ENCODE measurements at regions not wholly inside any gene's neighbourhood (a gene's known extent, or its start where the extent isn't known, plus 50 kb on each side); places are given as distances from the start of the nearest gene placed in this dataset.

GRCh38 chr4:112818594-112818965 lies 181.6 kb downstream of the LARP7 start:
- Histone ChIP-seq H2AFZ (ENCODE audit: control insufficient read depth, low read length) (peak overlapping the region; percentile 82), H3K27ac (ENCODE audit: control insufficient read depth, insufficient read depth, low read length) (no peak overlapping the region), H3K9me1 (ENCODE audit: control insufficient read depth, extremely low read depth, insufficient read depth, low read length) (no peaks in the 10 kb centered on the region), H4K20me1 (ENCODE audit: control insufficient read depth, extremely low read depth, insufficient read depth, low read length) (no peaks in the 10 kb centered on the region), H3K9me3 (ENCODE audit: control insufficient read depth, low read depth, low read length) (no peaks in the 10 kb centered on the region), H3K4me2 (ENCODE audit: control insufficient read depth, extremely low read depth, insufficient read depth, low read depth, low read length) (peak overlapping the region; percentile 88), H3K4me1 (ENCODE audit: control insufficient read depth, extremely low read depth, insufficient read depth, low read length) (peaks cover 5% of the 10 kb centered on the region), H3K36me3 (ENCODE audit: control insufficient read depth in 2 of 2, extremely low read depth in 1 of 2, insufficient read depth in 2 of 2, low read length in 2 of 2) (no peaks in the 10 kb centered on the region), H3K27me3 (ENCODE audit: control insufficient read depth, extremely low read depth, insufficient read depth, low read length) (no peaks in the 10 kb centered on the region), H3K79me2 (ENCODE audit: control insufficient read depth, insufficient read depth, low read length) (no peaks in the 10 kb centered on the region), H3K9ac (ENCODE audit: control insufficient read depth, extremely low read depth, insufficient read depth, low read length) (peak overlapping the region; percentile 60), H3K4me3 (ENCODE audit: control insufficient read depth in 2 of 3, extremely low read depth in 1 of 3, insufficient read depth in 2 of 3, low read depth in 1 of 3, low read length in 3 of 3) (peak overlapping the region; percentile 38 to 60 (median 55))
- DNase-seq (ENCODE audit: low read depth, low spot score) (no peak), FAIRE-seq (no peak)
- dilution Hi-C loops (cut with MboI; ENCODE audit: extremely low pct_ligation_motif_present, low sequenced_read_pairs), result no loop called here
- TF ChIP-seq EZH2 (IDR thresholded peaks at IDR 0.05; ENCODE audit: low read length) (no peak), CTCF (optimal IDR thresholded peaks at IDR 0.05 in 1 of 3, IDR thresholded peaks at IDR 0.05 in 1 of 3, conservative IDR thresholded peaks at IDR 0.05 in 1 of 3; ENCODE audit: extremely low read depth in 1 of 3, insufficient read depth in 2 of 3, low read length in 3 of 3) (no peak)

- TF ChIP-seq CTCF (optimal IDR thresholded peaks at IDR 0.05 in 1 of 3, IDR thresholded peaks at IDR 0.05 in 1 of 3, conservative IDR thresholded peaks at IDR 0.05 in 1 of 3; ENCODE audit: extremely low read depth in 1 of 3, insufficient read depth in 2 of 3, low read length in 3 of 3) (no peak), EZH2 (IDR thresholded peaks at IDR 0.05; ENCODE audit: low read length) (no peak)
- Histone ChIP-seq H3K9me1 (ENCODE audit: control insufficient read depth, extremely low read depth, insufficient read depth, low read length) (no peaks in the 10 kb centered on the region), H3K9me3 (ENCODE audit: control insufficient read depth, low read depth, low read length) (no peaks in the 10 kb centered on the region), H3K4me3 (ENCODE audit: control insufficient read depth in 2 of 3, extremely low read depth in 1 of 3, insufficient read depth in 2 of 3, low read depth in 1 of 3, low read length in 3 of 3) (no peak overlapping the region), H2AFZ (ENCODE audit: control insufficient read depth, low read length) (no peak overlapping the region), H3K36me3 (ENCODE audit: control insufficient read depth in 2 of 2, extremely low read depth in 1 of 2, insufficient read depth in 2 of 2, low read length in 2 of 2) (no peaks in the 10 kb centered on the region), H3K9ac (ENCODE audit: control insufficient read depth, extremely low read depth, insufficient read depth, low read length) (no peak overlapping the region), H3K27me3 (ENCODE audit: control insufficient read depth, extremely low read depth, insufficient read depth, low read length) (no peaks in the 10 kb centered on the region), H3K79me2 (ENCODE audit: control insufficient read depth, insufficient read depth, low read length) (no peaks in the 10 kb centered on the region), H3K4me2 (ENCODE audit: control insufficient read depth, extremely low read depth, insufficient read depth, low read depth, low read length) (no peak overlapping the region), H3K27ac (ENCODE audit: control insufficient read depth, insufficient read depth, low read length) (no peak overlapping the region), H4K20me1 (ENCODE audit: control insufficient read depth, extremely low read depth, insufficient read depth, low read length) (no peaks in the 10 kb centered on the region), H3K4me1 (ENCODE audit: control insufficient read depth, extremely low read depth, insufficient read depth, low read length) (peaks cover 5% of the 10 kb centered on the region)
- no peak for FAIRE-seq
- dilution Hi-C loops (cut with MboI; ENCODE audit: extremely low pct_ligation_motif_present, low sequenced_read_pairs), result no loop called here
- DNase-seq (ENCODE audit: low read depth, low spot score), result no peak
Measured at GRCh38 chr4:112819729-112820128, 182.8 kb downstream of the LARP7 start.

Data from keratinocyte (primary cell).